Fibroblast of lung (primary cell): ENCODE measurements at regions not wholly inside any gene's neighbourhood (a gene's known extent, or its start where the extent isn't known, plus 50 kb on each side); places are given as distances from the start of the nearest gene placed in this dataset.

ENCODE experiments used
- DNase-seq, 2 donors: peaks; one replicate each; pipeline versions ENCODE4 v3.0.0 to v3.0.0-alpha.2; 2010; ENCODE audit warnings: low read depth in 2 of 2
- H2AFZ ChIP-seq: 2 replicates; pipeline ENCODE4 v1.5.1; 2012; ENCODE audit warnings: low read length, control low read depth, inconsistent platforms
- H3K27ac ChIP-seq: 2 replicates; pipeline ENCODE4 v1.5.1; 2011; ENCODE audit warnings: low read length, control low read depth; ENCODE audit not compliant: insufficient read depth
- H3K27me3 ChIP-seq: 2 replicates; pipeline ENCODE4 v1.5.1; 2011; ENCODE audit warnings: mild to moderate bottlenecking, low read length; ENCODE audit not compliant: control insufficient read depth, insufficient read depth
- H3K36me3 ChIP-seq: 2 replicates; pipeline ENCODE4 v1.5.1; 2011; ENCODE audit warnings: low read length; ENCODE audit not compliant: control insufficient read depth, insufficient read depth
- H3K4me1 ChIP-seq: 2 replicates; pipeline ENCODE4 v1.5.1; 2011; ENCODE audit warnings: low read length; ENCODE audit not compliant: control insufficient read depth, insufficient read depth; ENCODE audit errors: extremely low read depth
- H3K4me2 ChIP-seq: 2 replicates; pipeline ENCODE4 v1.5.1; 2011; ENCODE audit warnings: low read length, control low read depth; ENCODE audit not compliant: insufficient read depth; ENCODE audit errors: extremely low read depth
- H3K4me3 ChIP-seq, 4 experiments: fragments of 200-600 bp in 1 of 4; sonication (generic) in 1 of 4; replicated peaks in 1 of 4; 2 replicates each; pipeline ENCODE4 v1.5.1; 2011 to 2016; ENCODE audit warnings: low read length in 4 of 4, low read depth in 3 of 4, mild to moderate bottlenecking in 3 of 4, control low read depth in 2 of 4, inconsistent platforms in 1 of 4, mixed read lengths in 1 of 4; ENCODE audit not compliant: insufficient read depth in 1 of 4; ENCODE audit errors: control extremely low read depth in 1 of 4
- H3K79me2 ChIP-seq: 2 replicates; pipeline ENCODE4 v1.5.1; 2012; ENCODE audit warnings: mild to moderate bottlenecking, low read length, inconsistent platforms; ENCODE audit not compliant: control insufficient read depth, insufficient read depth
- H3K9ac ChIP-seq: 2 replicates; pipeline ENCODE4 v1.5.1; 2011; ENCODE audit warnings: mild to moderate bottlenecking, low read length, control low read depth; ENCODE audit not compliant: insufficient read depth
- H3K9me3 ChIP-seq: 2 replicates; pipeline ENCODE4 v1.5.1; 2012; ENCODE audit warnings: low read depth, low read length; ENCODE audit not compliant: control insufficient read depth, insufficient read depth
- H4K20me1 ChIP-seq: 2 replicates; pipeline ENCODE4 v1.5.1; 2011; ENCODE audit warnings: low read length; ENCODE audit not compliant: control insufficient read depth, insufficient read depth; ENCODE audit errors: extremely low read depth
- EZH2 ChIP-seq: IDR thresholded peaks from 2 replicates; pipeline ENCODE4 v1.5.1; 2012; ENCODE audit warnings: low read length, control low read depth, mild to moderate bottlenecking; ENCODE audit errors: missing control alignments
- TF ChIP-seq, protein P1 (sequence below), 2 donors: IDR thresholded peaks in 1 of 2; conservative IDR thresholded peaks in 1 of 2; 1 replicate in 1 of 2; 2 replicates in 1 of 2; pipeline ENCODE4 v1.5.1; 2011 to 2012; ENCODE audit warnings: low read length in 2 of 2, control low read depth in 1 of 2, inconsistent platforms in 1 of 2, low read depth in 1 of 2, mild to moderate bottlenecking in 1 of 2

DNA sequence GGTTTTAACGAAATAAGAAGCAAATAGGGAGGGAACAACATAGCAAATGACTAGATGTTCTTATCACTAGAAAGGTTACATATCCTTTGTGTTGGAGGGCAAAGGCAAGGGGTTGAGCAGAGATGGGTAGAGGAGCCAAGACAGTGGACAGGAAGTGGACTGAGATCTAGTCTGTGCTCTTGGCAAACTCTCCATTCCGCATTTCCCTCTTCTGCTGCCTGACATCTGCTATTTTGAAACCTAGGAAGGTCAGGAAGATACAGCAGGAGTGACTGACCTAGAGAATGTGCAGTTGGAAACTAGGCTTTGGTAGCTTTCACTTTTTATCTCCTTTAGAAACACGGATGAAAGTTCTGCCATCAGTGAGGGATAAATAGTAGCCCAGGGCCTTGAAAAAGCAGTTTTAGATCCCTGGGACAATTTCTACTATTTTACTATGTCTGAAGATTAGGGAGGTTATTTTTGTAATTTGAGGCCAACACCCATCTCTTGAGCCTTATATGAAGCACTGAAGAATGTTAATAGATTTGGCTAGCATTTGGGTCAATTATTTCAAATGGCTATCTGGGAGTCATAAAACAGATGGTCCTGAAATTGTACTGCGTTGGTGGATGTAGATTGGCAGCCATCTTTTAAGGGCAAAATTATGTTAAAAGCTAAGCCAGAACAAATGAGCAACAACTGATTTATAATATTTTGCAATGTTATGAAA lies 410.3 kb downstream of the PCNX1 start:
- Histone ChIP-seq H3K27me3 (no peaks in the 10 kb centered on the region), H3K9me3 (no peaks in the 10 kb centered on the region), H3K27ac (no peak overlapping the region), H3K79me2 (peaks cover 11% of the 10 kb centered on the region), H3K4me2 (no peak overlapping the region), H4K20me1 (no peaks in the 10 kb centered on the region), H3K36me3 (no peaks in the 10 kb centered on the region), H3K4me3 (no peak overlapping the region), H2AFZ (no peak overlapping the region), H3K4me1 (peaks cover 4% of the 10 kb centered on the region), H3K9ac (no peak overlapping the region)
- no peak for DNase-seq
- TF ChIP-seq, protein P1, sequence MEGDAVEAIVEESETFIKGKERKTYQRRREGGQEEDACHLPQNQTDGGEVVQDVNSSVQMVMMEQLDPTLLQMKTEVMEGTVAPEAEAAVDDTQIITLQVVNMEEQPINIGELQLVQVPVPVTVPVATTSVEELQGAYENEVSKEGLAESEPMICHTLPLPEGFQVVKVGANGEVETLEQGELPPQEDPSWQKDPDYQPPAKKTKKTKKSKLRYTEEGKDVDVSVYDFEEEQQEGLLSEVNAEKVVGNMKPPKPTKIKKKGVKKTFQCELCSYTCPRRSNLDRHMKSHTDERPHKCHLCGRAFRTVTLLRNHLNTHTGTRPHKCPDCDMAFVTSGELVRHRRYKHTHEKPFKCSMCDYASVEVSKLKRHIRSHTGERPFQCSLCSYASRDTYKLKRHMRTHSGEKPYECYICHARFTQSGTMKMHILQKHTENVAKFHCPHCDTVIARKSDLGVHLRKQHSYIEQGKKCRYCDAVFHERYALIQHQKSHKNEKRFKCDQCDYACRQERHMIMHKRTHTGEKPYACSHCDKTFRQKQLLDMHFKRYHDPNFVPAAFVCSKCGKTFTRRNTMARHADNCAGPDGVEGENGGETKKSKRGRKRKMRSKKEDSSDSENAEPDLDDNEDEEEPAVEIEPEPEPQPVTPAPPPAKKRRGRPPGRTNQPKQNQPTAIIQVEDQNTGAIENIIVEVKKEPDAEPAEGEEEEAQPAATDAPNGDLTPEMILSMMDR (conservative IDR thresholded peaks at IDR 0.05 in 1 of 2, IDR thresholded peaks at IDR 0.05 in 1 of 2; ENCODE audit: low read depth in 1 of 2, low read length in 2 of 2) = no peak
- TF ChIP-seq EZH2 = no peak

DNA sequence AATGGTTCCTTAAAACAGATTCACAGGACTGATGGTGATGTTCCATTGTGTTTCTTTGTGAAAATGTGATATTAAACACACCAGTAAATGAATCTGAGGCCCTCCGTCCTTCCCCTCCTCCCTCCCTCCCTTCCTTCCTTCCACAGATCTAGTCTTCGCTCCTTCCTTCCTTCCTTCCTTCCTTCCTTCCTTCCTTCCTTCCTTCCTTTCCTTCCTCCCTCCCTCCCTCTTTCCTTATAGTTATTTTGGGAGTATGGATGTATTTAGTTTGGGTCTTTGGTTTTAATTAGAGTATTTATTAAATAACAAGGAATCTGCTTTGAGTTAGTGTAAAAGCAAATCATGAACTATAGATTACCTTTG lies 410.8 kb downstream of the PCNX1 start:
- TF ChIP-seq, protein P1 (conservative IDR thresholded peaks at IDR 0.05 in 1 of 2, IDR thresholded peaks at IDR 0.05 in 1 of 2; ENCODE audit: low read depth in 1 of 2, low read length in 2 of 2) = no peak
- TF ChIP-seq EZH2 = no peak
- Histone ChIP-seq H3K4me2 (no peak overlapping the region), H4K20me1 (no peaks in the 10 kb centered on the region), H3K9me3 (no peaks in the 10 kb centered on the region), H2AFZ (no peak overlapping the region), H3K4me1 (peaks cover 4% of the 10 kb centered on the region), H3K27ac (no peak overlapping the region), H3K9ac (no peak overlapping the region), H3K79me2 (peaks cover 15% of the 10 kb centered on the region), H3K4me3 (no peak overlapping the region), H3K36me3 (no peaks in the 10 kb centered on the region), H3K27me3 (no peaks in the 10 kb centered on the region)
- DNase-seq = no peak

GRCh38 chr14:71319666-71320065 lies 412.4 kb downstream of the PCNX1 start:
- Histone ChIP-seq H3K27ac (peak overlapping the region; percentile 58), H3K9ac (peak overlapping the region; percentile 21), H3K27me3 (no peaks in the 10 kb centered on the region), H3K9me3 (no peaks in the 10 kb centered on the region), H4K20me1 (no peaks in the 10 kb centered on the region), H3K36me3 (no peaks in the 10 kb centered on the region), H3K4me1 (peaks cover 4% of the 10 kb centered on the region), H3K4me2 (peak overlapping the region; percentile 78), H2AFZ (peak overlapping the region; percentile 87), H3K4me3 (peak overlapping the region; percentile 42 to 96 (median 82)), H3K79me2 (peaks cover 24% of the 10 kb centered on the region)
- DNase-seq = no peak
- no peak for TF ChIP-seq EZH2
